ENCODE measurements at regions not wholly inside any gene's neighbourhood (a gene's known extent, or its start where the extent isn't known, plus 50 kb on each side); places are given as distances from the start of the nearest gene placed in this dataset.

DNA sequence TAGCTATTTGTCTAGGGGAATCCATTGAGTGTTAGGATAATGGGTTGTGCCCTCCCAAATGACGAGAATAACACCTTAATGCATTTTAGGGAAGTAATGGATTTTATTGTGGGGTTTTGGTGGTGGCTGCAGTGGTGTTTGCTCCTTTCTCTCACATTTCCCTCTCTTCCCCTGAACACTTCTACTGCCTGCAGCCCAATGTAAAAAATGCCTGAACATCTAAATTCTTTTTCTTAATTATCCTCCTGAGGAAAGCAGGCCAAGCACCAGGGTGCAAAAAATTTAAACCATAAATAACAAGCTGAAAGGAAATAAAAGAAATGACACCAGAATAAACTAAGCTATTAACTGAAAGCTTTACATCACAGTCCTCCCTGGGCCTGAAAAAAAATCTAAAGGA, 57.3 kb upstream of the PCDH8 start:
- Histone ChIP-seq H3K27me3 (ENCODE audit: insufficient read depth) (peaks cover 9% of the 10 kb centered on the region; the same call in 1 of the 2 replicates), H3K9ac (no peak overlapping the region), H3K4me2 (no peak overlapping the region), H3K9me2 (no peaks in the 10 kb centered on the region), H3K79me2 (ENCODE audit: insufficient read depth) (no peaks in the 10 kb centered on the region), H3K9me3 (no peaks in the 10 kb centered on the region), H3K36me3 (replicated peaks in 1 of 2; ENCODE audit: control insufficient read depth in 1 of 2, insufficient read depth in 2 of 2, low read length in 1 of 2) (no peaks in the 10 kb centered on the region), H4K20me1 (ENCODE audit: insufficient read depth) (no peaks in the 10 kb centered on the region), H2AFZ (ENCODE audit: low read depth) (no peak overlapping the region), H3F3A (replicated peaks; ENCODE audit: insufficient read depth) (no peaks in the 10 kb centered on the region), H3K4me3 (ENCODE audit: low read depth in 2 of 2, low read length in 1 of 2) (no peak overlapping the region), H3K4me1 (ENCODE audit: control insufficient read depth in 1 of 2, insufficient read depth in 2 of 2, low read depth in 1 of 2, low read length in 1 of 2) (no peaks in the 10 kb centered on the region), H3K27ac (ENCODE audit: low read depth in 2 of 2, low read length in 1 of 2) (no peak overlapping the region)
- DNase-seq, result no peak
- WGBS (ENCODE audit: low lambda C conversion rate), result 9% methylated on average over 1 of the region's 1 CpG
- TF ChIP-seq MXI1 (IDR thresholded peaks at IDR 0.05; ENCODE audit: low read depth, low read length), result no peak
- TF ChIP-seq, protein P1, sequence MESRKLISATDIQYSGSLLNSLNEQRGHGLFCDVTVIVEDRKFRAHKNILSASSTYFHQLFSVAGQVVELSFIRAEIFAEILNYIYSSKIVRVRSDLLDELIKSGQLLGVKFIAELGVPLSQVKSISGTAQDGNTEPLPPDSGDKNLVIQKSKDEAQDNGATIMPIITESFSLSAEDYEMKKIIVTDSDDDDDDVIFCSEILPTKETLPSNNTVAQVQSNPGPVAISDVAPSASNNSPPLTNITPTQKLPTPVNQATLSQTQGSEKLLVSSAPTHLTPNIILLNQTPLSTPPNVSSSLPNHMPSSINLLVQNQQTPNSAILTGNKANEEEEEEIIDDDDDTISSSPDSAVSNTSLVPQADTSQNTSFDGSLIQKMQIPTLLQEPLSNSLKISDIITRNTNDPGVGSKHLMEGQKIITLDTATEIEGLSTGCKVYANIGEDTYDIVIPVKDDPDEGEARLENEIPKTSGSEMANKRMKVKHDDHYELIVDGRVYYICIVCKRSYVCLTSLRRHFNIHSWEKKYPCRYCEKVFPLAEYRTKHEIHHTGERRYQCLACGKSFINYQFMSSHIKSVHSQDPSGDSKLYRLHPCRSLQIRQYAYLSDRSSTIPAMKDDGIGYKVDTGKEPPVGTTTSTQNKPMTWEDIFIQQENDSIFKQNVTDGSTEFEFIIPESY (IDR thresholded peaks at IDR 0.05; ENCODE audit: borderline replicate concordance, low read depth), result no peak
- TF ChIP-seq NRF1 (IDR thresholded peaks at IDR 0.05; ENCODE audit: low read depth, low read length), result no peak
- TF ChIP-seq FOXJ3 (CRISPR knock-in tag; IDR thresholded peaks at IDR 0.05), result no peak
- TF ChIP-seq ELF1 (IDR thresholded peaks at IDR 0.05), result no peak
- TF ChIP-seq GATA2 (CRISPR knock-in tag; IDR thresholded peaks at IDR 0.05), result no peak
- no peak for TF ChIP-seq RCOR1 (IDR thresholded peaks at IDR 0.05; ENCODE audit: low read length)
- no peak for TF ChIP-seq CHD2 (IDR thresholded peaks at IDR 0.05; ENCODE audit: low read length, partially characterized antibody)
- TF ChIP-seq YY1 (IDR thresholded peaks at IDR 0.05; ENCODE audit: low read depth), result no peak
- TF ChIP-seq, protein P2, sequence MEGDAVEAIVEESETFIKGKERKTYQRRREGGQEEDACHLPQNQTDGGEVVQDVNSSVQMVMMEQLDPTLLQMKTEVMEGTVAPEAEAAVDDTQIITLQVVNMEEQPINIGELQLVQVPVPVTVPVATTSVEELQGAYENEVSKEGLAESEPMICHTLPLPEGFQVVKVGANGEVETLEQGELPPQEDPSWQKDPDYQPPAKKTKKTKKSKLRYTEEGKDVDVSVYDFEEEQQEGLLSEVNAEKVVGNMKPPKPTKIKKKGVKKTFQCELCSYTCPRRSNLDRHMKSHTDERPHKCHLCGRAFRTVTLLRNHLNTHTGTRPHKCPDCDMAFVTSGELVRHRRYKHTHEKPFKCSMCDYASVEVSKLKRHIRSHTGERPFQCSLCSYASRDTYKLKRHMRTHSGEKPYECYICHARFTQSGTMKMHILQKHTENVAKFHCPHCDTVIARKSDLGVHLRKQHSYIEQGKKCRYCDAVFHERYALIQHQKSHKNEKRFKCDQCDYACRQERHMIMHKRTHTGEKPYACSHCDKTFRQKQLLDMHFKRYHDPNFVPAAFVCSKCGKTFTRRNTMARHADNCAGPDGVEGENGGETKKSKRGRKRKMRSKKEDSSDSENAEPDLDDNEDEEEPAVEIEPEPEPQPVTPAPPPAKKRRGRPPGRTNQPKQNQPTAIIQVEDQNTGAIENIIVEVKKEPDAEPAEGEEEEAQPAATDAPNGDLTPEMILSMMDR (IDR thresholded peaks at IDR 0.05), result no peak
- no peak for TF ChIP-seq JUND (IDR thresholded peaks at IDR 0.05)
- TF ChIP-seq FOXM1 (IDR thresholded peaks at IDR 0.05; ENCODE audit: low read depth), result no peak
- TF ChIP-seq RFX5 (IDR thresholded peaks at IDR 0.05; ENCODE audit: low read length), result no peak
- TF ChIP-seq TAF1 (IDR thresholded peaks at IDR 0.05; ENCODE audit: borderline replicate concordance, low read depth, low read length), result no peak
- TF ChIP-seq GABPA (IDR thresholded peaks at IDR 0.05; ENCODE audit: low read depth), result no peak
- TF ChIP-seq, protein P3, sequence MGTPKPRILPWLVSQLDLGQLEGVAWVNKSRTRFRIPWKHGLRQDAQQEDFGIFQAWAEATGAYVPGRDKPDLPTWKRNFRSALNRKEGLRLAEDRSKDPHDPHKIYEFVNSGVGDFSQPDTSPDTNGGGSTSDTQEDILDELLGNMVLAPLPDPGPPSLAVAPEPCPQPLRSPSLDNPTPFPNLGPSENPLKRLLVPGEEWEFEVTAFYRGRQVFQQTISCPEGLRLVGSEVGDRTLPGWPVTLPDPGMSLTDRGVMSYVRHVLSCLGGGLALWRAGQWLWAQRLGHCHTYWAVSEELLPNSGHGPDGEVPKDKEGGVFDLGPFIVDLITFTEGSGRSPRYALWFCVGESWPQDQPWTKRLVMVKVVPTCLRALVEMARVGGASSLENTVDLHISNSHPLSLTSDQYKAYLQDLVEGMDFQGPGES (IDR thresholded peaks at IDR 0.05; ENCODE audit: low read depth, low read length), result no peak
- no peak for TF ChIP-seq TCF12 (IDR thresholded peaks at IDR 0.05)
- TF ChIP-seq, protein P4, sequence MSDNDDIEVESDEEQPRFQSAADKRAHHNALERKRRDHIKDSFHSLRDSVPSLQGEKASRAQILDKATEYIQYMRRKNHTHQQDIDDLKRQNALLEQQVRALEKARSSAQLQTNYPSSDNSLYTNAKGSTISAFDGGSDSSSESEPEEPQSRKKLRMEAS (IDR thresholded peaks at IDR 0.05; ENCODE audit: low read depth), result no peak
- CTCF ChIA-PET, result interaction anchor here (1.1 to 1.4 kb wide), 2 partner anchors 27 to 246 kb away, joined by 3 read pairs; no protein-coding TSS in a partner anchor
- POLR2A ChIA-PET, result no interaction called here
